ENCODE measurements at regions not wholly inside any gene's neighbourhood (a gene's known extent, or its start where the extent isn't known, plus 50 kb on each side); places are given as distances from the start of the nearest gene placed in this dataset.

DNA sequence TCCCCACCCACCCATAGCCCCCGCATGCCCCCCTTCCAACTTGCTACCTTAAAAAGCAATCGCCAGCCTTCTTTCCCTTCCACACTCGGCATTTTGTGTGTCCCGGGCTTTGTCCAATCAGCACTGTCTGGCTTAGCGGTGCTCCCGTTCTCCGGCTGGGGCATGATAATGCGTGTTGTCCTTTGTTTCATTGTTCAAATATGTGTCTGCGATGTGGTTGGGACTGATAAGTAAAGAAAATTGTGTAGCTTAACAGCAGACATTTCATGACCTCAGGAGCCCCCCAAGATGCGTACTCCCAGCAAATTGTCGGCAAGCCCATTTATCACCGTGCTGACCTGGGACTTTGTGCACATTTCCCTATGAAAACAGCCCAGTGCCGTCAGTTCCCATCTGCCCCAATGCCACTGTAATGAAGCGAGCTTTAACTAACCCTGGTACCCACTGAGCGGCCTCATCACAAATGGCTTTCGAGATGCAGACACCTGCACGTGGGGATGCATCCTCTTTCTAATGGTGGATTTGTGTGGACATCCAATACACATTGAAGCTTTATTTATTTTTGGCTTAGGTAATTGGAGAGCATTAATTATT, 167.0 kb upstream of the E2F8 start:
- 76 to 88% (median 87%) methylated on average over 17 of the region's 17 CpGs for WGBS, 3 donors
- H3K27ac ChIP-seq (ENCODE audit: low read depth, low read length), result no peak overlapping the region

DNA sequence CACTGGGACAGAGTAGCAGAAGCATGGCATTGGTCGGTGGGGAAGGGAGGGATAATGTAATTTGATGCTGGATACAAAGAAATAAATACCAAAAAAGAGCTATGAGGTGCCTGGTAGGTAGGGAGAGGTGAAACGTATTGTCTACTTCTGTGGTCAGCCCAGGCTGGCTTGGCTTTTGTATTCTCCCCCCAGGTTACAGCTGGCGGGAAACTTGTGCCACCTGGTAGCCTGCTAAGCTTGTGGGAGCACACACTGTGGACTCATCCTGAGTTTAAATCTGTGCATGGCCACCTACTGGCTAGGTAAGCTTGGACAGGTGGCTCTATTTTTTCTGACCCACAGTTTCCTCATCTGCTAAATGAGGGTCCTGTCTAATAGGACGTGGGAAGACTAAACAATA, 165.2 kb upstream of the E2F8 start:
- no peak overlapping the region for H3K27ac ChIP-seq (ENCODE audit: low read depth, low read length)
- WGBS, 3 donors, result 79 to 83% (median 82%) methylated on average over 4 of the region's 4 CpGs

DNA sequence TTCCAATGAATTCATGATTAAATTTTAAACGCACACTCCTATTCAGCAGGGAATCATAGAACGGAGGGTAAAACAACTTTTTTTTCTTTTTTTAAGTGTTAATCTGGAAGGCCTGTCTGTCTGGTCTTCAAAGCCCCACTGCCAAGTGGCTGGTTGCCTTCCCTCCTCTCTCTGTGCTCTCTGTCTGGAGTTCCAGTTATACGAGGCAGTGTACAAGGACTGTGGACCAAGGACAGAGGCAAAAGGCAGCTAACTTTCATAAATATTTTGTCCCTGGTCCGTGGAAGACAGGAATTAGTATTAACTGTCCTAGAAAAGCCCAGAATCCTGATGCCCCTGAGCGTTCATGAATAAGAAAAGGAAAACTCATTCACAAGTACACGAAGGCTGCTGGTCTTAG, 164.0 kb upstream of the E2F8 start:
- no peak overlapping the region for H3K27ac ChIP-seq (ENCODE audit: low read depth, low read length)
- WGBS, 3 donors, result 54 to 62% (median 58%) methylated on average over 6 of the region's 6 CpGs

DNA sequence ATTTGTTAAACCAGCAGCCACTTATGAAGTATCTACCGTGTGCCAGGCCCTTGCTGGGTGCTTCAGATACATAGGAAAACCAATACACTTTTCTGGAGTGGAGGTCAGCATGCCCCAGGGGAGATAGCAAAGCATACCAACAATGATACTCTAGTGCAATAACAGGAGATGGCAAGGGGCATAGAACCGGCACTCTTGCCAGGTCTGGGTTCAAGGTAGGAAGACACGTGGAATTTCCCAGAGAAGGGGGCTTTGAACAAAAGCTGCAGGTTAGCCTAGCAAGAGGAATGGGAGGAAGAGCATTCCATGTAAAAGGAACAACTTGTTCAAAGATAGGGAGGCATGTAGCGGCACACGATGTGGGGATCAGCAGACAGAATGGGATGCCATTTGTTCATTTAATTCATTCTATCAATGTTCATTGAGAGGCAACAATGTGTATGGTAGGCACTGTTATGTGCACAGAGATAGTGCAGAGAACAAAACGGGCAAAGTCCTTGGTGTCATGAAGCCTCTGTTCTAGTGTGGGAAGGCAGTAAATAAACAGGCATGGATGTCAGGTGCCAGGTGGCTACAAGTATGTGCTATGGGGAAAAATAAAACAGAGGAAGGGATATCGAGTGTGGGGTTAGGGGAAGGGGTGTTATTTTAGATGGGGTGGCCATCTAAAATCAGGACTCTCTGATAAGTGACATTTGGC, 162.6 kb upstream of the E2F8 start:
- H3K27ac ChIP-seq (ENCODE audit: low read depth, low read length), result no peak overlapping the region
- WGBS, 3 donors, result 76 to 79% (median 76%) methylated on average over 7 of the region's 7 CpGs

DNA sequence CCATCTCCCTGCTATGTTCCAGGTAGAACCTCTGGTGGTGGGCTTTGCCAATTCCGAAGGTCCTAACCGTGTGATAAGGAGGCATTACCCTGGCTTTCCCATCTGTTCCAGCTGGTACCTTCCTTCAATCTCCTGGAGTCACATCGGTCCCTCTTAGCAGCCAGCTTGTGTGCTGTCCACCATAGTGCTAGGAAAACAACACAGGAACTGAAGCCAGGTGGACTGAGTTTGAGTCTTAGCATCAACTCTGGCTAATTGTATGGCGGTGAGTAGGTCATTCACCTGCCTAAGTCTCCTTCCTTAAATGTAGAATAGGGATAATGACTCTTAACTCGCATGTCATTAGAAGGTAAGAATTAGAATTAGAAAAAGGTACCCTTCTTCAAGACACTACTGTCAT, 159.6 kb upstream of the E2F8 start:
- WGBS, 3 donors, result 86 to 96% (median 94%) methylated on average over 5 of the region's 5 CpGs
- no peak overlapping the region for H3K27ac ChIP-seq (ENCODE audit: low read depth, low read length)

DNA sequence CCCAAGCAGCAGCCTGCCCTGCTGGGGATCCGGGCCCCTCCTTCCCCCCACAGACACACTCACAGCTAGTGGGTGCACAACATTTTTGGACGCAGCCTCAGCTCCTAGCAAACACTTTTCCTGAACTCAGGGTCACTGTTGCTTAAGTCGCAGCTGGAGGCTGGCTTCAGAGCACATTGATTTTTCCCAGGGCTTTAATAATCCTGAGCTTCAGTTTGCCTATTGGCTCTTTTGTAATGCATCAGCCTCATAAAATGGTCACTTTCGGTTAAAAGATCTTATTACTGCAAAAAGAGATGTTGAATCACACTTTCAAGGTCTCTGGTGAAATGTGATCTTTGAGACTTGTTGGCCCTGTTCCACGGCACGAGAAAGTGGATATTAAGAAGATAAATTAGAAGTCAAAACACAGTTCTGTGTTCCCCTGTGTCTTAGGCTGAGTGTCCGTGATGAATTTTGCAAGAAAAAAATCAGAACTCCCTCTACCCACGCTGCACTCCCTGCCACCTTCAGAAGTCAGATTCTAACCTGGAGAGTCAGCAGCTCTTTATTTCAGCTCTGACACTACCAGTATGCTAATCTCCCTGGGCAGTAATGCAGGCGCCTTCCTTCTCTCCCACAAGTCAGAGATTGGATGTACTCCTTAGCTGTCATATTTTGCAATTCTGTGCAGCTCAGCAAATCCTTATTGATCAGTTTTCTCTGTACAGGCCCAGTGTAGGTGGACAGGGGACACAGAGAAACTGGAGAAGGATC, 158.2 kb upstream of the E2F8 start:
- no peak overlapping the region for H3K27ac ChIP-seq (ENCODE audit: low read depth, low read length)
- WGBS, 3 donors, result 9 to 45% (median 39%) methylated on average over 9 of the region's 9 CpGs

DNA sequence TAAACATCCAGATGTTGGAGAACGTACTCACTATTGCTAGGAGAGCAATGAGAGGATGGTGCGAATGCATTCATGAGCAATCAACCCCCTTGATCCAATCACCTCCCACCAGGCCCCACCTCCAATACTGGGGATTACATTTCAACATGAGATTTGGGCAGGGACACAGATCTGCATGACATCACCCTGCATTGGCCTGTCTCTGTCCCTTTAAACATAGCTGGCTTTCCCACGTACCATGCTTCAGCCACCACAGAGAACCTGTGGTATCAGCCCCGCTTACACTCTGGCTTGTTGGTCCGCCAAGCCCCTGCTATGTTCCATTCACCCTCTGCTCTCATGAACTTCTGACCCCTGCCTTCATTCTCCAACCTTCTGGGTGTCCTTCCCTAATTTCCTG, 157.5 kb upstream of the E2F8 start:
- no peak overlapping the region for H3K27ac ChIP-seq (ENCODE audit: low read depth, low read length)
- 66 to 73% (median 70%) methylated on average over 4 to 5 of the region's 5 CpGs for WGBS, 3 donors

DNA sequence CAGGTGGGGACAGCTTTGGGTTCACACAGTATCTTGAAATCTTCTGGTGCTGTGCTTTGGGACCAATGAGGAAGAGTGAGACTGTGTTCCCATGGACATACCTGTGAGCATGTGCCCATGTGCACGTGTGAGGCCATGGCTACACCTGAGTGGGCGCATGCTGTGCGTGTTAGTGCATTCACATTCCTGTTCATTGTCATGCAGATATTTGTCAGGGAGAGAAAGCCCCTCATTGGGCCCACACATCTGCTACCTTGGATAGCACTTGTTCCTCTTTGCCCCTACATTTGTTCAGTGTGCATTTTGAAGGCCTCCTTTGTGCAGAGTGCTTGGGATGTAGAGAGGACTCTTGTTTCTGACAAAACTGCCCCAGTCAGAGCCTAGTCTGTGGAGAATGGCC, 154.3 kb upstream of the E2F8 start:
- WGBS, 3 donors, result 60 to 62% (median 61%) methylated on average over 3 of the region's 3 CpGs

DNA sequence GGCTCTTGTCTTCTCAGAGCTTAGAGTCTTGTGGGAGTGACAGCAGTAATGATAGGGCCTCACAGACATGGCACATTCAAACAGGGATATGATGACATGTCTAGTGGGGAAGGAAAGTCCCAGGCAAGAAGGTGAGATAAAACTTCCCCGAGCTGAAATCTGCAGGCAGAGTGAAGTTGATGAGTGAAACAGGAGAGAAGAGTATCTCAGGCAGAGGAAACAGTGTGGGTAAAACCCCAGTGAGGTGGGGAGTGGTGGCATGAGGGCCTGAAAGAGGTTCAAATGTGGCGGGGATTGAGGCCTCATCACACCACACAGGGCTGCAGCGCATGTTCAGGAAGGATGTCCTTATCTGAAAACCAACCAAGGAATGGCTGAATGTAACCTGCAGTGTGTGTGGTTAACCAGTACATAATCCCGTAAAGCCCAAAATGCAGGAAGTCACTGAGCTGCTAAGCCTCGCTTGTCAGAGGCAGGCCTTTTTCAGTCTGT, 153.8 kb upstream of the E2F8 start:
- 55 to 93% (median 68%) methylated on average over 5 of the region's 5 CpGs for WGBS, 3 donors
- H3K27ac ChIP-seq (ENCODE audit: low read depth, low read length), result no peak overlapping the region

More for the DNA sequence above, 154.3 kb upstream of the E2F8 start:
- no peak overlapping the region for H3K27ac ChIP-seq (ENCODE audit: low read depth, low read length)

DNA sequence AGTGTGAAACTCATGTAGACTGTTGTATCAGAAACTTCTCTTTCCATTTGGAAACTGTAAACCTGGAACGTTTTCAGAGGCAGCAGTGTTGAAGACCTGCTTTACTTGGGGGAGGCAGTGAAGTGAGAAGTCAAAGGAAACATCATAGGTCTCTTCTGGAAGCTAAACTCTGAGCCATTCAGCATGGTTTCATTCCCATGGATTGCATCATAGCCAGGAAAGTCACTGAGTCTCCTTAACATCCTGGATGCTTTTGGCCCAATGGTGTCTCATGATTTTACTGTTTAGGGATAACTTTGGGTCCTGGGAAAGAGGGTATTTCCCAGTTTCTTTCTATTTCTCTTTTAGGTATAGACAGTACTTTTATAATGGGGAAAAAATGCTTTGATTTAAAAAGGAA, 153.2 kb upstream of the E2F8 start:
- no peak overlapping the region for H3K27ac ChIP-seq (ENCODE audit: low read depth, low read length)
- 51 to 77% (median 58%) methylated on average over 1 of the region's 1 CpG for WGBS, 3 donors

DNA sequence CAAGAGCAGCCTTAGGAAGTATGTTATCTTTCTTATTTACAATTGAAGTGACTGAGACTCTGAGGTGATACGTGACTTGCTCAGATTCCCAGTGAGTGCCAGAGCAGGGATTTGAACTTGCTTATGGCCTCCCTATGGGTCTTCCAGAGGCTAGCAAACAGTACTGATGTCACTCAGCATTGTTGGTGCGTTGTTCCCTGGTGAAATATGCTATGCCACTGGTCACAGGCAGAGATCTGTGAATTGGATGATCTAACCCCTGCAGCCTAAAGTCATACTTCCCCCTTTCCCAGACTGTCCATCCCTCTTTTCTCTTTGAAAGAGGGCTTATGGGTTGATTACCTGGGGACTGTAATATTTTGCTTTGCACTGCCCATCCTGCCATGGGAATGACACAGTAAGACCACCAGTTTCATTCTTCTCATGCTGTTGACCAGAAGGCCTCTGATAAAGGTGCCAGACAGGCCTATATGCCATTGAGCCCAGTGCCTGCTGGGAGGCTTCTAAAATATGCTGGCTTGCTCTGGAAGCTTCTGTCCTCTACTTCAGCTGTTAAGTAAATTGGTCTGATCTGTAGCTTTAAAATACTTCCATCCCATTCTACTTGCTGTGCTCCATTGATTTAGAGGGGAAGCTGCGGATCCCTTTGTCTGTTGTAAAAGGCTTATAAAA, 152.2 kb upstream of the E2F8 start:
- no peak overlapping the region for H3K27ac ChIP-seq (ENCODE audit: low read depth, low read length)
- WGBS, 3 donors, result 75 to 83% (median 76%) methylated on average over 3 of the region's 3 CpGs

DNA sequence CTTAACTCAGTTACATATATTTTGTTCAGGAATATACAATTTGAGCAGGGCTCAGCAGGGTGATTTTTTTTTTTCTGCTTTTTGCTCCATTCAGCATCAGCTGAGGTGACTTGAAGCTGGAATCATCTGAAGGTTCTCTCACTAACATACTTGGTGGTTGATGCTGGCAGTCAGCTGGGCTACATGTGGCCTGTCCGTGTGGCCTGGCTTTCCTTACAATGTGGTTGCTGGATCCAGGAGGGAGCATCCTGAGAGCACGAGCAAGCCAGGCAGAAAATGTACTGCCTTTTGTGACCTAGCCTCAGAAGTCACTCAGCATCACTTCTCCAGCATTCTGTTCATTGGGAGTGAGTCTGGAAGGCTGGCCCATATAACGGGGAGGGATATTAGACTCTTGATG, 151.6 kb upstream of the E2F8 start:
- WGBS, 3 donors, result 75 to 91% (median 80%) methylated on average over 3 of the region's 3 CpGs
- no peak overlapping the region for H3K27ac ChIP-seq (ENCODE audit: low read depth, low read length)

DNA sequence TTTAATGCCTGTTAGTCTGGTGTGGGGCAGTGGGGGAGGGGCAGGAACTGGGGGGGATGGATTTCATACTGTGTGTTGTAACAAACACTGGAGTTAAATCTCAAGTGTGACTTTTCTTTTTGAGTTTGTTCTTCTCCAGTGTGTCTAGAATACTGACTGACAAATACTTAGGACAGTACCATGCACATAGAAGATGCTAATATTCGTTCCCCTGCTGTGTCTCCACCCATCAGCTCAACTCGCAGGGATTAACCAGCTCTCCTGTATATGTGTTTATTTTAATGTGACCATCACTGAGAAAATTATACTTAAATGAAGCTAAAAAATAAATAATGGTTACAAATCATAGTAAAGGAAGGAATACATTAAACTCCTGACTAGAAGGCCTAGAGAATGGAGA, 150.9 kb upstream of the E2F8 start:
- no peak overlapping the region for H3K27ac ChIP-seq (ENCODE audit: low read depth, low read length)
- WGBS, 3 donors, result 70 to 84% (median 82%) methylated on average over 2 of the region's 2 CpGs

DNA sequence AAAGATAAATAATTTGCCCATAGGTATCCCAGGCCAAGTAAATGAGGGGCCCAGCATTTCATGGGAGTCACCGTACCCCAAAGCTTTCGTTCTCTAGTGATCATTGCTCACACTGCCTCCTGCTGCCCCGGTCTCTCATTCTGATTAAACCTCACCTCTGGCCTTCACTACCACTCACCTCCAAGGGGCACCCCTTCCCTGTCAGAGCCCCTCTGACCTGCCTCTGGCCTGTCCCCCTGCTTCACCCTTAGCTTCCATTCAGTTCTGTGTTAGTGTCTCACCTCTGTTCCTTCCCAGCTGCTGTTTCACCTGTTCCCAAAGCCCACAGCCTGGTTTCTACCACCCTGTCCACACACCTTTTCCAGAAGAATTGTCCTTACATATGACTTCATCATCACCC, 150.3 kb upstream of the E2F8 start:
- 75 to 80% (median 77%) methylated on average over 3 of the region's 3 CpGs for WGBS, 3 donors
- no peak overlapping the region for H3K27ac ChIP-seq (ENCODE audit: low read depth, low read length)

DNA sequence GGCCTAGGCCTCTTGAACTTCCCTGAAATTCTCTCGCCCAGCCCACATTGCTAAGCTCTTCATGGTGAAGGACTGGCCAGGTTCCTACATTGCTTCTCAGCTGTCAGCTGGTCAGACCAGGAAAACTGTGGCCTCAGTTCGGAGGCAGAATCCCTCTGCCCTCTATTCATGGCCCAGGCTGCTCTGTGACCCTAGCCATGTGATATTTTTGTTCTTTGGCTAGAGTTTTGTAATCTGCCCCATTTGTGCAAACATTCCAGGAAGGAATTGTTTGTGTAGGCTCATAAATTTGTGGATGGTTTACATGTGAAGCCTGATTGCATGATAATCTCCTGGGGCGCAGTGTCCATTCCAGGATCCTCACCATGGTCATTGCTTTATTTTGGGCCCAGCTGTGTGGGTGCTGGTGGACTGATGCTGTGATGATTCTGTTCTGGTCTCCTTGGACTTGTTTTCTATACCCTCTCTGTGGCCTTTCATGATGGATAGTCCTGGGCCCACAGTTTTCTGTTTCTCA, 149.1 kb upstream of the E2F8 start:
- 62 to 80% (median 73%) methylated on average over 3 of the region's 3 CpGs for WGBS, 3 donors
- H3K27ac ChIP-seq (ENCODE audit: low read depth, low read length), result no peak overlapping the region

DNA sequence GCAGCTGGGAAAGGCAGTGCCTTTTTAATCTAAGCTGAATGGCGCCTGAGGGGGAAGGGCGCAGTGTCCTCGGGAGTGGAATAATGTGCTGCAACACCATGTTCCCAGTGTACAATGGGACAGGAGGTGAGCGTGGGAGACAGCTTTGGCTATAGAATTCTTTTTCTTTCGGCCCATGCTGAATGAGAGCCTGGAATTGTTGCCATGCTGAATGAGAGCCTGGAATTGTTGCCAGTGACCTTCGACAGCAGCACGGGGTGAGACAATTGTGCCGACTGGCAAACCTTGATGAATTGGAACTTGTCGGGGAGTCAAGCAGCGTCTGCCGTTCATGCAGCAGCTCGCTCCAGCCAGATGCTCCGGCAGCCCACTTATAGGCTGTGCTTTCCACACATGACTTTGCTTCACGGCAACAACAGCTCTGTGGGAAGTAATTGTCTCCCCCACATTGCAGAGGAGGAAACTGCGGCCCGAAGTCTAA, 141.4 kb upstream of the E2F8 start:
- H3K27ac ChIP-seq (ENCODE audit: low read depth, low read length), result no peak overlapping the region
- 56 to 78% (median 67%) methylated on average over 16 of the region's 16 CpGs for WGBS, 3 donors

DNA sequence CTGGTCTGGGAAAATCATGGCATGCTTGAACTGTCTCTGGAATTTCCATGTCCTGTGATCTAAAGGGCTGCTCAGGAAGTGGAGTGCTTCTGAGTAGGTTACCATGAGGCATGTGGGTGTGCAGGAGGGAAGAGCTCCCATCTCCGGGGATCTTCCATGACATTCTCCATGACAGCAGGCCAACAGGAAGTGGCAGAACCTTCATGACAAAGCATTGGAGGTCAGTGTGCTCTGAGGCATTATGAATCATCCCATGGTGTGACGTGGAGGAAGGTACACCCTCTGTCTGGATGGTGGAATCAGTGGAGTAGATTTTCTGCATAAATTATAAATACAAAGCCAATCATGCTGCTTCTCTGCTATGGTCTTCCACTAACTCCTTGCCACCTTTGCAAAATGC, 139.6 kb upstream of the E2F8 start:
- H3K27ac ChIP-seq (ENCODE audit: low read depth, low read length), result no peak overlapping the region
- WGBS, 3 donors, result 28 to 66% (median 51%) methylated on average over 2 of the region's 2 CpGs

DNA sequence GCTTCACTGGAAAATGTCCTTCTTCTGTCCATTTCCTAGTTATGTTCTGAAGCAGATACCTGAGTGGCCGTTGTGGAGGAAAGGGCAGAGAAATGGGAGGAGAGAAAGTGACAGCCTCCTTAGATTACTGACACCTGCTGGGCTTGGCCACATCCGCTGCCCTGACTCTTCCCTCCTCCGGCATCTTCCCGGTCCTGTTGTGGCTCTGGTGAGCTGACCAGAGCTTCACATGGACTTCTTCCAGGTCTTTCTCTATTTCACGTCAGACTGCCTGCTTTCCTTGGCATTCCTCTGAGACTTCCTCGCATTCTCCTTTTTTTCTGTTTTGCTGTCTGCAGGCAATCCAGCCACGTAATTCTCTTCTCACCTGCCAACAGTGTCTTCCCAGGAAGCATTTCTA, 138.7 kb upstream of the E2F8 start:
- 68 to 71% (median 70%) methylated on average over 7 of the region's 7 CpGs for WGBS, 3 donors
- H3K27ac ChIP-seq (ENCODE audit: low read depth, low read length), result no peak overlapping the region

DNA sequence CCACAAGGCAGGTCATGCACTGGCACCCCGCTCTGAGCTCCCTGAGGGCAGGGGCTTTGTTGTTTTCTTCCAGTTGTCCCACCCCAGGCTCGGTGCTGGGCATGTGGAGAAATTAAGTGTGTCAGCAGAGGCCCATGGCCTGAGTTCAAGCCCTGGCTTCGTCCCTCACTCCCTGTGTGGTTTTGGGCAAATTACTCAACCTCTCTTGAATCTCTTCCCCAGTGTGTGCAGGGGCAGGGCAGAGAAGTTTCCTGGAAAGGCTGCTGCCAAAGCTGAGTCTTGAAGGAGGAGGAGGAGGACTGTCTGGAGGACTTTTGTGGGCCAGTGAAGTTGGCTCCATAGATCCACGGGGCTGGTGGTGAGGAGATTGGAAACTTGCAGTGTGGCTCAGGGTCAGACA, 138.1 kb upstream of the E2F8 start:
- WGBS, 3 donors, result 64 to 87% (median 67%) methylated on average over 4 of the region's 4 CpGs

More for the DNA sequence above, 138.1 kb upstream of the E2F8 start:
- H3K27ac ChIP-seq (ENCODE audit: low read depth, low read length), result no peak overlapping the region

All from adipose tissue (tissue), 3 donors.